HL-60 (cell line): ENCODE measurements at regions not wholly inside any gene's neighbourhood (a gene's known extent, or its start where the extent isn't known, plus 50 kb on each side); places are given as distances from the start of the nearest gene placed in this dataset.

ENCODE experiments used
- POLR2AphosphoS5 ChIP-seq: IDR thresholded peaks from 2 replicates; pipeline ENCODE4 v1.6.1; 2012; ENCODE audit warnings: low read depth
- SPI1 ChIP-seq: IDR thresholded peaks from 2 replicates; pipeline ENCODE4 v1.6.1; 2012; ENCODE audit warnings: low read depth, mild to moderate bottlenecking, borderline replicate concordance
- TF ChIP-seq, protein P1 (sequence below): IDR thresholded peaks from one replicate; pipeline ENCODE4 v1.5.1; 2011; ENCODE audit warnings: low read length, control low read depth, inconsistent platforms; ENCODE audit not compliant: insufficient read depth

DNA sequence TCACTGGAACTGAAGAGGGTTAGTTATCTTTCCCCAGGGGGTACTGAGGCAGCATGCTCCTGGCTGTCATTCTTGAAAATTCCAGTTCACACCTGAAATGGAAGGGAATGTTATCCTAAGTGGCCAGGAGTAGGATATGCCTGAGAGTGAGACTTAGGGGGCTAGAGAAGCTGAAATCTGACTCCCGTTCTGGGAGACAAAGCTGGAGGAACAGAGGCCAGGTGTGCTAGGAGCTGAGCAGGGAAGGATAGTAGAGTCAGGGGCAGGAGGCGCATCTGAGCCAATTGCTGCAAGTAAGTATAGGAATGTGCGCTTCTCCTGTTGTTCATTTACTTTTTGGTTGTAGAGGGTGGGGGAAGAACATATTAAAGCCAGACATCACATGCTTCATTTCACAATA, 58.1 kb upstream of the KIAA1217 start:
- TF ChIP-seq POLR2AphosphoS5 (no peak), SPI1 (no peak)
- TF ChIP-seq, protein P1, sequence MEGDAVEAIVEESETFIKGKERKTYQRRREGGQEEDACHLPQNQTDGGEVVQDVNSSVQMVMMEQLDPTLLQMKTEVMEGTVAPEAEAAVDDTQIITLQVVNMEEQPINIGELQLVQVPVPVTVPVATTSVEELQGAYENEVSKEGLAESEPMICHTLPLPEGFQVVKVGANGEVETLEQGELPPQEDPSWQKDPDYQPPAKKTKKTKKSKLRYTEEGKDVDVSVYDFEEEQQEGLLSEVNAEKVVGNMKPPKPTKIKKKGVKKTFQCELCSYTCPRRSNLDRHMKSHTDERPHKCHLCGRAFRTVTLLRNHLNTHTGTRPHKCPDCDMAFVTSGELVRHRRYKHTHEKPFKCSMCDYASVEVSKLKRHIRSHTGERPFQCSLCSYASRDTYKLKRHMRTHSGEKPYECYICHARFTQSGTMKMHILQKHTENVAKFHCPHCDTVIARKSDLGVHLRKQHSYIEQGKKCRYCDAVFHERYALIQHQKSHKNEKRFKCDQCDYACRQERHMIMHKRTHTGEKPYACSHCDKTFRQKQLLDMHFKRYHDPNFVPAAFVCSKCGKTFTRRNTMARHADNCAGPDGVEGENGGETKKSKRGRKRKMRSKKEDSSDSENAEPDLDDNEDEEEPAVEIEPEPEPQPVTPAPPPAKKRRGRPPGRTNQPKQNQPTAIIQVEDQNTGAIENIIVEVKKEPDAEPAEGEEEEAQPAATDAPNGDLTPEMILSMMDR = no peak
